Subcutaneous abdominal adipose tissue (tissue), 5 donors: ENCODE measurements at regions not wholly inside any gene's neighbourhood (a gene's known extent, or its start where the extent isn't known, plus 50 kb on each side); places are given as distances from the start of the nearest gene placed in this dataset.
A peak's percentile ranks its signal among the peaks of the same experiment; 100 is the strongest.

Source experiments
- H3K27ac ChIP-seq: one replicate; pipeline ENCODE4 v1.7.0; 2013; ENCODE audit warnings: low read depth, mild to moderate bottlenecking, inconsistent platforms, low read length, moderate library complexity
- H3K27me3 ChIP-seq, 5 donors: one replicate each; pipeline ENCODE4 v1.7.0; 2013; ENCODE audit warnings: low read length in 5 of 5, inconsistent platforms in 1 of 5; ENCODE audit not compliant: control insufficient read depth in 5 of 5, insufficient read depth in 4 of 5
- H3K36me3 ChIP-seq, 5 donors: one replicate each; pipeline ENCODE4 v1.7.0; 2013; ENCODE audit warnings: low read length in 5 of 5; ENCODE audit not compliant: control insufficient read depth in 5 of 5, insufficient read depth in 5 of 5
- H3K4me1 ChIP-seq, 5 donors: one replicate each; pipeline ENCODE4 v1.7.0; 2013; ENCODE audit warnings: low read length in 5 of 5, mild to moderate bottlenecking in 3 of 5, moderate library complexity in 1 of 5; ENCODE audit not compliant: control insufficient read depth in 5 of 5, insufficient read depth in 5 of 5
- H3K4me3 ChIP-seq, 5 donors: one replicate each; pipeline ENCODE4 v1.7.0; 2013; ENCODE audit warnings: low read length in 5 of 5, low read depth in 1 of 5
- H3K9ac ChIP-seq, 5 donors: one replicate each; pipeline ENCODE4 v1.7.0; 2013; ENCODE audit warnings: low read length in 5 of 5, mild to moderate bottlenecking in 4 of 5, moderate library complexity in 3 of 5
- H3K9me3 ChIP-seq, 5 donors: one replicate each; pipeline ENCODE4 v1.7.0; 2013; ENCODE audit warnings: low read length in 5 of 5; ENCODE audit not compliant: control insufficient read depth in 5 of 5
- donor health status: healthy.
- donor health status: healthy.
- donor health status: healthy.
- donor health status: healthy.
- donor health status: healthy.

- H3K27ac ChIP-seq: no peak overlapping the region
- no peaks in the 10 kb centered on the region for H3K36me3 ChIP-seq
- no peak overlapping the region for H3K4me3 ChIP-seq
- no peaks in the 10 kb centered on the region for H3K9me3 ChIP-seq
- no peaks in the 10 kb centered on the region for H3K27me3 ChIP-seq
- no peak overlapping the region for H3K9ac ChIP-seq
- H3K4me1 ChIP-seq: peaks cover 0 to 21% (median 11%) of the 10 kb centered on the region in 5 donors
These were observed 57.5 kb upstream of the SLC14A2 start for GRCh38 chr18:45557779-45558178.

GRCh38 chr18:45559258-45559657, 56.0 kb upstream of the SLC14A2 start:
- no peaks in the 10 kb centered on the region for H3K27me3 ChIP-seq
- H3K36me3 ChIP-seq: no peaks in the 10 kb centered on the region
- H3K4me1 ChIP-seq: peaks cover 1 to 18% (median 14%) of the 10 kb centered on the region in 5 donors
- H3K9ac ChIP-seq: no peak overlapping the region
- no peaks in the 10 kb centered on the region for H3K9me3 ChIP-seq
- no peak overlapping the region for H3K27ac ChIP-seq
- H3K4me3 ChIP-seq: no peak overlapping the region

GRCh38 chr18:45560870-45561269, 54.4 kb upstream of the SLC14A2 start:
- H3K27ac ChIP-seq: no peak overlapping the region

DNA sequence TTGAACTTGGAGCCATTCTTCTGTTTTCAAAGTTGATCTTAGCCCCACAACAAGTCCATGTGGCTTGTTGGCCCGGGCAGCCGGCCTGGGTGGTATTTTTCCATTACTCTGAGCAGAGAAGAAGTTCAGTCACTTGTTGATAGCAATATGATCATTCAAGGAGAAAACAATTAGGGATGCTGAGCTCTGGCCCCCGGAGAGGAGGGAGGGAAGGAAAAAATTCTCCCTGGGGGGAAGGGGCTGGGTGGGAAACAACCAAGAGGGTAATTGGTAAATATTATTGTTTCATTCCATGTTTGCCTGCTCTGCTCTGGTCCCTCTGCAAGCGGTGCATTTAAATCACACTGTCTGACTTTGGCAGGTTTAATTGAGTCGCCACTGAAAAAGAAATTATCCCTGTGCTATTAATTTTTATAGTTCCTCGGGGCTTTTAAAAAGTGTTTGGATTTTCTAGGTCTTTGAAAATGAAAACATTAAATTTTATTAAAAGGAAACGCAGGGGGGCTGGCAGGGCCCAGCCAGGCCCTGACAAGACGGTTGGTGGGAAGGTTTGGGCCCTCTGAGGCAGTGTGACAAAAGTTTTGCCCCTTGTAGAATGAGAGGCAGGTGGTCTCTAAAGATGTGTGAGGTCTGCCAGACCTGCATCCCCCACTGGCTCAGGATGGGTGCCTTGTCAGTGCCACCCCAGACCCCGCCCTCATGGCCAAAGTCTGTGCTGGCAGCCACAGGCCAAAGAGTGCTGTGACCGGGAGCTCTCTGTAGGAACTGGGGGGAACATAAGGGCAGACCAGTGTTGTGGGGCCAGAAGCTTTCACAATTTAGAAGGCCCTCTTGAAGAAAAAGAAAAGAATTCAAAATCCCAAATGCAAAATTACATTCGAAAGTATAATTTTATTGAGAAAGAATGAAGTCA, 52.5 kb upstream of the SLC14A2 start:
- H3K4me1 ChIP-seq: peaks cover 1 to 38% (median 32%) of the 10 kb centered on the region in 5 donors
- H3K27me3 ChIP-seq: no peaks in the 10 kb centered on the region
- H3K9ac ChIP-seq: peak overlapping the region in 1 of 5 donors; percentile 13
- H3K4me3 ChIP-seq: no peak overlapping the region
- H3K9me3 ChIP-seq: no peaks in the 10 kb centered on the region
- H3K27ac ChIP-seq: peak overlapping the region; percentile 88
- H3K36me3 ChIP-seq: no peaks in the 10 kb centered on the region

More at GRCh38 chr18:45560870-45561269, 54.4 kb upstream of the SLC14A2 start:
- no peak overlapping the region for H3K9ac ChIP-seq
- H3K9me3 ChIP-seq: no peaks in the 10 kb centered on the region
- no peak overlapping the region for H3K4me3 ChIP-seq
- H3K36me3 ChIP-seq: no peaks in the 10 kb centered on the region
- no peaks in the 10 kb centered on the region for H3K27me3 ChIP-seq
- peaks cover 1 to 20% (median 14%) of the 10 kb centered on the region in 5 donors for H3K4me1 ChIP-seq

- Histone ChIP-seq H3K36me3 (no peaks in the 10 kb centered on the region), H3K9me3 (no peaks in the 10 kb centered on the region), H3K27me3 (no peaks in the 10 kb centered on the region), H3K27ac (no peak overlapping the region), H3K4me1 (peaks cover 1 to 40% (median 35%) of the 10 kb centered on the region in 5 donors), H3K9ac (no peak overlapping the region), H3K4me3 (no peak overlapping the region)
These were observed 49.9 kb upstream of the SLC14A2 start for GRCh38 chr18:45565280-45565970.
